ENCODE measurements at regions not wholly inside any gene's neighbourhood (a gene's known extent, or its start where the extent isn't known, plus 50 kb on each side); places are given as distances from the start of the nearest gene placed in this dataset.

DNA sequence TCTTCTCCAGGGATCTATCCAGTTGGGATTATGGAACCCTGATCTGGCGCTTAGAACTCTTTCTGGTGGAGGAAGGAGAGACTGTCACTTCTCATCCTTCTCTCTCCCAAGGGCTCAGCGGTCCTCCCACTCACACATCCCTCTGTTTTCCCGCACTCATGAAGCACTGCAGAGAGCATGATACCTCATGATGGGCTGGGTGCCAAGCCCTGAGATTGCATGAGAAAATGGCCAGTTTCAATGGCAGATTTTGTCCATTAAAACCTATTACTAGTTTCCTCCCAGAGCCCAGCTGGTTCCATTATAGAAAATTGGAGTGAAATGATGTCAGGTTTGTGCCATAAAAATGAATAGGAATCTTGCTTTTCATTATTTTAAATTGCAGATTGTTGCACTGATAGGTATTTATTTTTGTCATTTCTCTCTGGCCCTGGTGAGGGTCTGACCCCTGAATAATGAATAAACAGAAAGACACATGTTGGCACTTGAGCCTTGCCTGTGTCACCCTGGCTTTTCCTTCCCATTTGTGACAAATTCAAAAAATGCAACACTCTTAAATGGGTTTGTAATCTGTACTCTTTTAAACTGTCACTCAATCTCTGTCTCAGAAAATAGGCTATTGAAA is 1151.1 kb downstream of the TYW1 start:
- no peak overlapping the region for H3K27ac ChIP-seq (ENCODE audit: low read depth in 2 of 2, low read length in 2 of 2)
- no peak for TF ChIP-seq CTCF (IDR thresholded peaks at IDR 0.05; ENCODE audit: borderline replicate concordance, extremely low read depth, insufficient read depth)
- H3K4me3 ChIP-seq (ENCODE audit: low read length in 3 of 3) = no peak overlapping the region
- FAIRE-seq = no peak
- intact Hi-C loops (cut with DNase I) = no loop called here
- no peak for DNase-seq
- no peaks in the 10 kb centered on the region for H3K4me1 ChIP-seq (ENCODE audit: control insufficient read depth in 2 of 3, insufficient read depth in 2 of 3, low read depth in 1 of 3, low read length in 3 of 3)
- H3K9ac ChIP-seq (ENCODE audit: low read length in 3 of 3) = no peak overlapping the region
- H3K27me3 ChIP-seq (ENCODE audit: control insufficient read depth, insufficient read depth, low read length) = no peaks in the 10 kb centered on the region
- H3K9me3 ChIP-seq (ENCODE audit: control insufficient read depth in 2 of 3, insufficient read depth in 1 of 3, low read length in 3 of 3) = peaks cover 0 to 10% (median 0%) of the 10 kb centered on the region in 3 donors
- no peaks in the 10 kb centered on the region for H3K36me3 ChIP-seq (ENCODE audit: control insufficient read depth in 2 of 3, insufficient read depth in 3 of 3, low read length in 3 of 3)

GRCh38 chr7:68148440-68148839 is 1151.8 kb downstream of the TYW1 start:
- DNase-seq (no peak), FAIRE-seq (no peak)
- Histone ChIP-seq H3K27ac (ENCODE audit: low read depth in 2 of 2, low read length in 2 of 2) (no peak overlapping the region), H3K9ac (ENCODE audit: low read length in 3 of 3) (no peak overlapping the region), H3K36me3 (ENCODE audit: control insufficient read depth in 2 of 3, insufficient read depth in 3 of 3, low read length in 3 of 3) (no peaks in the 10 kb centered on the region), H3K9me3 (ENCODE audit: control insufficient read depth in 2 of 3, insufficient read depth in 1 of 3, low read length in 3 of 3) (peaks cover 0 to 3% (median 0%) of the 10 kb centered on the region in 3 donors), H3K4me3 (ENCODE audit: low read length in 3 of 3) (no peak overlapping the region), H3K4me1 (ENCODE audit: control insufficient read depth in 2 of 3, insufficient read depth in 2 of 3, low read depth in 1 of 3, low read length in 3 of 3) (no peaks in the 10 kb centered on the region), H3K27me3 (ENCODE audit: control insufficient read depth, insufficient read depth, low read length) (no peaks in the 10 kb centered on the region)
- intact Hi-C loops (cut with DNase I) = no loop called here
- TF ChIP-seq CTCF (IDR thresholded peaks at IDR 0.05; ENCODE audit: borderline replicate concordance, extremely low read depth, insufficient read depth) = no peak

DNA sequence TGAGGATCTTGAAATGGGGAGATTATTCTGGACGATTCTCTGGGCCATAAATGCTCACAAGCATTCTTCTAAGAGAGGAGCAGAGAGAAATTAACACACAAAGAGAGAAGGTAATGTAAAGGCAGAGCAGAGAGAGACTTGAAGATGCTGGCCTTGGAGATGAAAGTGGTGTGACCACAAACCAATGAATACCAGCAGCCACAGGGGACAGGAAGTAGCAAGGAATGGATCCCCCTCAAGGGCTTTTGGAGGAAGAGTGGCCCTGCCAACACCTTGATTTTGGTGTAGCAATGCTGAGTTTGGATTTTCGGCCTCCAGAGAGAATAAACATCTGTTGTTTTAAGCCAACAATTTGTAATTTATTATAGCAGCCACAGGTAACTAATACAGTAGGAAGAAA is 1155.6 kb downstream of the TYW1 start:
- H3K4me3 ChIP-seq (ENCODE audit: low read length in 3 of 3) = no peak overlapping the region
- peaks cover 0 to 7% (median 0%) of the 10 kb centered on the region in 3 donors for H3K9me3 ChIP-seq (ENCODE audit: control insufficient read depth in 2 of 3, insufficient read depth in 1 of 3, low read length in 3 of 3)
- no peak overlapping the region for H3K9ac ChIP-seq (ENCODE audit: low read length in 3 of 3)
- no peak overlapping the region for H3K27ac ChIP-seq (ENCODE audit: low read depth in 2 of 2, low read length in 2 of 2)
- intact Hi-C loops (cut with DNase I) = no loop called here
- DNase-seq (no peak), FAIRE-seq (no peak)
- TF ChIP-seq CTCF (IDR thresholded peaks at IDR 0.05; ENCODE audit: borderline replicate concordance, extremely low read depth, insufficient read depth) = no peak
- H3K27me3 ChIP-seq (ENCODE audit: control insufficient read depth, insufficient read depth, low read length) = no peaks in the 10 kb centered on the region
- no peaks in the 10 kb centered on the region for H3K4me1 ChIP-seq (ENCODE audit: control insufficient read depth in 2 of 3, insufficient read depth in 2 of 3, low read depth in 1 of 3, low read length in 3 of 3)
- no peaks in the 10 kb centered on the region for H3K36me3 ChIP-seq (ENCODE audit: control insufficient read depth in 2 of 3, insufficient read depth in 3 of 3, low read length in 3 of 3)

- DNase-seq (no peak), FAIRE-seq (no peak)
- H3K9ac ChIP-seq (ENCODE audit: low read length in 3 of 3) = no peak overlapping the region
- H3K9me3 ChIP-seq (ENCODE audit: control insufficient read depth in 2 of 3, insufficient read depth in 1 of 3, low read length in 3 of 3) = peaks cover 0 to 7% (median under 1%) of the 10 kb centered on the region in 3 donors
- H3K36me3 ChIP-seq (ENCODE audit: control insufficient read depth in 2 of 3, insufficient read depth in 3 of 3, low read length in 3 of 3) = no peaks in the 10 kb centered on the region
- no peak for TF ChIP-seq CTCF (IDR thresholded peaks at IDR 0.05; ENCODE audit: borderline replicate concordance, extremely low read depth, insufficient read depth)
- no peaks in the 10 kb centered on the region for H3K27me3 ChIP-seq (ENCODE audit: control insufficient read depth, insufficient read depth, low read length)
- intact Hi-C loops (cut with DNase I) = no loop called here
- H3K4me1 ChIP-seq (ENCODE audit: control insufficient read depth in 2 of 3, insufficient read depth in 2 of 3, low read depth in 1 of 3, low read length in 3 of 3) = no peaks in the 10 kb centered on the region
- no peak overlapping the region for H3K4me3 ChIP-seq (ENCODE audit: low read length in 3 of 3)
- no peak overlapping the region for H3K27ac ChIP-seq (ENCODE audit: low read depth in 2 of 2, low read length in 2 of 2)
Observed at GRCh38 chr7:68155676-68156075, 1159.0 kb downstream of the TYW1 start.

Data from kidney (tissue), 13 donors.